ENCODE measurements at regions not wholly inside any gene's neighbourhood (a gene's known extent, or its start where the extent isn't known, plus 50 kb on each side); places are given as distances from the start of the nearest gene placed in this dataset.

DNA sequence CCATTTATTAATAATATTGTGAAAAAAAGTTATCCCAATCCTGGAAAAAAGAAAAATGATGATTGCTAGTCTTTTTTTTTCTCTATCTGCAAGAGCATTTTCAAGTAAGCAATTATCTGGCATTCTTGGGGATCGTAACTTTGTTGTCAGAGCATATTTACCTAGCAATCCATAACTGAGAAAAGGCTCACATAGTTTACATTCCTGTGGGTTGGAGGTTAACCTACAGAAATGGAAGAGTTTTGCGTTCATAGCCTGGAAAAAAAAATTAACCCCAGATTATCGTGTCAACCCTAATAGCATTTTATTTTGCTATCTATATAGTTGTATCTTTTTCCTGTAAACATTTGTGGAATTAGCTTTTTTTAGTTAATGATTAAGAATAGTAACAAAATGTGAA is 292.3 kb downstream of the DAD1 start:
- TF ChIP-seq POLR2AphosphoS5 (IDR thresholded peaks at IDR 0.05; ENCODE audit: borderline replicate concordance, low read depth, low read length) = no peak
- TF ChIP-seq EZH2 (IDR thresholded peaks at IDR 0.05) = no peak
- TF ChIP-seq FOXP2 (optimal IDR thresholded peaks at IDR 0.05; ENCODE audit: control extremely low read depth, extremely low read length, insufficient read depth) = no peak

Data from SK-N-MC (cell line).